PC-3 (cell line): ENCODE measurements at regions not wholly inside any gene's neighbourhood (a gene's known extent, or its start where the extent isn't known, plus 50 kb on each side); places are given as distances from the start of the nearest gene placed in this dataset.

ENCODE experiments used
- CTCF ChIP-seq: fragments of 300-600 bp; sonication (generic); conservative IDR thresholded peaks from 2 replicates; pipeline ENCODE4 v1.5.1; 2017; ENCODE audit warnings: antibody characterized with exemption, low read depth, mild to moderate bottlenecking, low read length
- EZH2 ChIP-seq: fragments of 300-600 bp; sonication (generic); IDR thresholded peaks from one replicate; pipeline ENCODE4 v1.6.1; 2017; ENCODE audit warnings: antibody characterized with exemption, mild to moderate bottlenecking, low read length; ENCODE audit not compliant: unreplicated experiment
- EZH2phosphoT487 ChIP-seq: fragments of 300-600 bp; sonication (generic); IDR thresholded peaks from 2 replicates; pipeline ENCODE4 v1.6.1; 2018; ENCODE audit warnings: mild to moderate bottlenecking, antibody characterized with exemption, low read length, borderline replicate concordance

- no peak for TF ChIP-seq CTCF
- TF ChIP-seq EZH2 = no peak
- TF ChIP-seq EZH2phosphoT487 = no peak
Measured at GRCh38 chr13:26463296-26463695, 94.2 kb upstream of the WASF3 start.
